IMR-90 (cell line): ENCODE measurements at regions not wholly inside any gene's neighbourhood (a gene's known extent, or its start where the extent isn't known, plus 50 kb on each side); places are given as distances from the start of the nearest gene placed in this dataset.

Experiments
- ATAC-seq: fragments of 200-7000 bp; cut with Tn5 transposase; 2 replicates; pipeline ENCODE4 v1.9.1; 2020; ENCODE audit warnings: low read depth, mild to moderate bottlenecking, moderate library complexity
- BruUV-seq: library from RNA; stranded (reverse); fragments of 400-500 nt; replicated peaks from 2 replicates; lab custom pipeline; 2021; lab: Mats Ljungman, UMichigan
- CTCF ChIA-PET: fragments of 300-600 bp; formaldehyde crosslinking; extraction: SDS; loops from one replicate; lab custom pipeline; 2021; ENCODE audit warnings: antibody characterized with exemption; lab: Yijun Ruan, JAX
- POLR2A ChIA-PET: fragments of 300-600 bp; sonication (Branson Sonifier 250); formaldehyde crosslinking; loops from one replicate; lab custom pipeline; 2022; ENCODE audit warnings: antibody characterized with exemption; ENCODE audit not compliant: unreplicated experiment; lab: Charles Lee
- DNase-seq: peaks from one replicate; pipeline ENCODE4 v3.0.0; 2013
- H2AFZ ChIP-seq: replicated peaks from 2 replicates; pipeline ENCODE3; 2013; ENCODE audit warnings: low read length, mild to moderate bottlenecking; ENCODE audit not compliant: poor library complexity
- H2AK5ac ChIP-seq: 2 replicates; pipeline ENCODE4 v1.6.1; 2013; ENCODE audit warnings: low read depth, low read length, inconsistent platforms
- H2AK9ac ChIP-seq: replicated peaks from 2 replicates; pipeline ENCODE3; 2013; ENCODE audit warnings: mild to moderate bottlenecking, low read depth, low read length, moderate library complexity; ENCODE audit not compliant: poor library complexity
- H2BK120ac ChIP-seq: 2 replicates; pipeline ENCODE4 v1.6.1; 2013; ENCODE audit warnings: low read depth, low read length, inconsistent platforms
- H2BK15ac ChIP-seq: 3 replicates; pipeline ENCODE4 v1.6.1; 2013; ENCODE audit warnings: low read depth, low read length, inconsistent platforms
- H2BK20ac ChIP-seq: 2 replicates; pipeline ENCODE4 v1.6.1; 2013; ENCODE audit warnings: low read depth, mild to moderate bottlenecking, inconsistent platforms, low read length, moderate library complexity
- H2BK5ac ChIP-seq: 2 replicates; pipeline ENCODE4 v1.6.1; 2013; ENCODE audit warnings: mild to moderate bottlenecking, low read depth, low read length, inconsistent platforms; ENCODE audit not compliant: poor library complexity, severe bottlenecking
- H3K14ac ChIP-seq: replicated peaks from 2 replicates; pipeline ENCODE4 v1.6.1; 2013; ENCODE audit warnings: low read depth, low read length, inconsistent platforms
- H3K18ac ChIP-seq: 2 replicates; pipeline ENCODE4 v1.6.1; 2013; ENCODE audit warnings: low read depth, low read length, control low read depth
- H3K23ac ChIP-seq: 2 replicates; pipeline ENCODE4 v1.6.1; 2013; ENCODE audit warnings: low read depth, low read length, inconsistent platforms
- H3K27ac ChIP-seq: 2 replicates; pipeline ENCODE4 v1.5.1; 2013; ENCODE audit warnings: mild to moderate bottlenecking, control low read depth, low read length; ENCODE audit not compliant: insufficient read depth
- H3K27me3 ChIP-seq: 2 replicates; pipeline ENCODE4 v1.6.1; 2013; ENCODE audit warnings: low read length; ENCODE audit not compliant: control insufficient read depth, insufficient read depth
- H3K36me3 ChIP-seq: 2 replicates; pipeline ENCODE4 v1.6.1; 2013; ENCODE audit warnings: low read length, mixed read lengths; ENCODE audit not compliant: control insufficient read depth, insufficient read depth
- H3K4ac ChIP-seq: 2 replicates; pipeline ENCODE4 v1.6.1; 2013; ENCODE audit warnings: low read depth, low read length, inconsistent platforms
- H3K4me1 ChIP-seq: 2 replicates; pipeline ENCODE4 v1.6.1; 2013; ENCODE audit warnings: low read length, mixed read lengths; ENCODE audit not compliant: control insufficient read depth, insufficient read depth
- H3K4me2 ChIP-seq: 2 replicates; pipeline ENCODE4 v1.6.1; 2013; ENCODE audit warnings: low read depth, mild to moderate bottlenecking, control low read depth, low read length, moderate library complexity
- H3K4me3 ChIP-seq: 2 replicates; pipeline ENCODE4 v1.5.1; 2013; ENCODE audit warnings: low read depth, mild to moderate bottlenecking, control low read depth, low read length, moderate library complexity; ENCODE audit not compliant: insufficient read depth
- H3K56ac ChIP-seq: 2 replicates; pipeline ENCODE4 v1.6.1; 2013; ENCODE audit warnings: low read length, inconsistent platforms; ENCODE audit not compliant: insufficient read depth; ENCODE audit errors: extremely low read depth
- H3K79me1 ChIP-seq, 2 experiments: 2 replicates each; pipeline ENCODE4 v1.6.1; 2013; ENCODE audit warnings: low read length in 2 of 2, inconsistent platforms in 1 of 2, low read depth in 1 of 2
- H3K9ac ChIP-seq: 2 replicates; pipeline ENCODE4 v1.6.1; 2013; ENCODE audit warnings: low read depth, low read length, control low read depth
- H3K9me1 ChIP-seq: 2 replicates; pipeline ENCODE4 v1.6.1; 2013; ENCODE audit warnings: low read length, inconsistent platforms; ENCODE audit not compliant: insufficient read depth
- H3K9me3 ChIP-seq: 2 replicates; pipeline ENCODE4 v1.6.1; 2013; ENCODE audit warnings: low read length; ENCODE audit not compliant: control insufficient read depth, insufficient read depth
- H4K20me1 ChIP-seq: 2 replicates; pipeline ENCODE4 v1.6.1; 2013; ENCODE audit warnings: low read length, inconsistent platforms; ENCODE audit not compliant: insufficient read depth
- H4K5ac ChIP-seq: 2 replicates; pipeline ENCODE4 v1.6.1; 2013; ENCODE audit warnings: mild to moderate bottlenecking, low read depth, low read length, control low read depth
- H4K8ac ChIP-seq, 2 experiments: 2 replicates each; pipeline ENCODE4 v1.6.1; 2013; ENCODE audit warnings: low read depth in 2 of 2, low read length in 2 of 2, control low read depth in 1 of 2, inconsistent platforms in 1 of 2
- H4K91ac ChIP-seq: 2 replicates; pipeline ENCODE4 v1.6.1; 2013; ENCODE audit warnings: low read depth, low read length, inconsistent platforms; ENCODE audit not compliant: insufficient read depth
- CEBPB ChIP-seq: IDR thresholded peaks from 2 replicates; pipeline ENCODE4 v1.6.1; 2012; ENCODE audit warnings: low read depth, low read length, improper control_type of control experiment
- CHD1 ChIP-seq: IDR thresholded peaks from 2 replicates; pipeline ENCODE4 v1.6.1; 2012; ENCODE audit warnings: low read depth, low read length, improper control_type of control experiment
- FOS ChIP-seq: fragments of 150-350 bp; IDR thresholded peaks from 2 replicates; pipeline ENCODE4 v1.6.1; 2016; ENCODE audit warnings: low read depth, low read length
- MAFK ChIP-seq: IDR thresholded peaks from 2 replicates; pipeline ENCODE4 v1.6.1; 2012; ENCODE audit warnings: low read depth, low read length, improper control_type of control experiment
- MXI1 ChIP-seq: IDR thresholded peaks from 2 replicates; pipeline ENCODE4 v1.6.1; 2012; ENCODE audit warnings: low read depth, mild to moderate bottlenecking, low read length, moderate library complexity, borderline replicate concordance
- NFE2L2 ChIP-seq: fragments of 150-350 bp; IDR thresholded peaks from 2 replicates; pipeline ENCODE4 v1.6.1; 2016; ENCODE audit warnings: low read depth, mild to moderate bottlenecking, low read length
- POLR2A ChIP-seq: IDR thresholded peaks from 2 replicates; pipeline ENCODE4 v1.6.1; 2012; ENCODE audit warnings: mild to moderate bottlenecking, low read depth, low read length
- RAD21 ChIP-seq: IDR thresholded peaks from 2 replicates; pipeline ENCODE4 v1.6.1; 2012; ENCODE audit warnings: low read length, improper control_type of control experiment
- RFX5 ChIP-seq: IDR thresholded peaks from 2 replicates; pipeline ENCODE4 v1.8.0; 2012; ENCODE audit warnings: low read depth, mild to moderate bottlenecking, low read length, moderate library complexity
- WGBS, 2 experiments: methylation state at CpG; one replicate each; pipeline versions ENCODE4 v1.1.5 to v1.1.7; 2013; ENCODE audit warnings: missing lambda C conversion rate in 2 of 2; ENCODE audit not compliant: insufficient read length in 1 of 2; ENCODE audit errors: extremely low coverage in 2 of 2; 5-methylcytosine and 5-hydroxymethylcytosine counted together
- dilution Hi-C: fragments of 300-500 bp; cut with HindIII; formaldehyde crosslinking; loops from one replicate; pipeline ENCODE4 v1.14.3; 2018; ENCODE audit warnings: low sequenced_read_pairs; ENCODE audit not compliant: unreplicated experiment
- in situ Hi-C: fragments of 300-500 bp; cut with MboI; formaldehyde crosslinking; loops from 3 replicates; pipeline ENCODE4 v1.14.3; 2019; ENCODE audit warnings: low sequenced_read_pairs, inconsistent platforms, mixed read lengths
- intact Hi-C: fragments of 100-400 bp; cut with micrococcal nuclease; formaldehyde crosslinking; loops from 2 replicates; pipeline ENCODE4 v1.10.0; 2022
- TF ChIP-seq, protein P1 (sequence below): fragments of 150-350 bp; IDR thresholded peaks from 2 replicates; pipeline ENCODE4 v1.6.1; 2016; ENCODE audit warnings: low read depth, mild to moderate bottlenecking, low read length, moderate library complexity, borderline replicate concordance

GRCh38 chr10:117748058-117748457 is 205.5 kb downstream of the EMX2 start:
- H3K56ac ChIP-seq = no peak overlapping the region

More at GRCh38 chr10:117748058-117748457, 205.5 kb downstream of the EMX2 start:
- ChIA-PET POLR2A (no interaction called here), CTCF (no interaction called here)
- Histone ChIP-seq H3K4me1 (no peaks in the 10 kb centered on the region), H3K14ac (no peak overlapping the region), H2AK9ac (no peak overlapping the region), H4K20me1 (no peaks in the 10 kb centered on the region), H3K79me1 (no peaks in the 10 kb centered on the region), H2AK5ac (no peak overlapping the region), H3K9ac (no peak overlapping the region), H2BK120ac (no peak overlapping the region), H3K9me1 (no peaks in the 10 kb centered on the region), H2BK20ac (no peak overlapping the region), H4K91ac (no peak overlapping the region), H4K5ac (no peak overlapping the region), H3K9me3 (peaks cover 23% of the 10 kb centered on the region), H3K27ac (no peak overlapping the region), H3K4ac (no peak overlapping the region), H3K36me3 (no peaks in the 10 kb centered on the region), H3K23ac (no peak overlapping the region), H3K18ac (no peak overlapping the region), H2BK15ac (no peak overlapping the region), H3K4me2 (no peak overlapping the region), H4K8ac (no peak overlapping the region), H3K27me3 (no peaks in the 10 kb centered on the region), H2BK5ac (no peak overlapping the region), H3K4me3 (no peak overlapping the region), H2AFZ (no peak overlapping the region)
- dilution Hi-C loops = no loop called here
- no TSS peak for BruUV-seq
- intact Hi-C loops = no loop called here
- DNase-seq (no peak), ATAC-seq (no peak)
- WGBS, 2 experiments = 48% methylated on average over 7 of the region's 12 CpGs; no CpG with 5 or more reads in 1 of the 2 experiments
- TF ChIP-seq POLR2A (no peak), CEBPB (no peak), RAD21 (no peak), FOS (no peak), RFX5 (no peak), NFE2L2 (no peak), MAFK (no peak), MXI1 (no peak), CHD1 (no peak)
- TF ChIP-seq, protein P1, sequence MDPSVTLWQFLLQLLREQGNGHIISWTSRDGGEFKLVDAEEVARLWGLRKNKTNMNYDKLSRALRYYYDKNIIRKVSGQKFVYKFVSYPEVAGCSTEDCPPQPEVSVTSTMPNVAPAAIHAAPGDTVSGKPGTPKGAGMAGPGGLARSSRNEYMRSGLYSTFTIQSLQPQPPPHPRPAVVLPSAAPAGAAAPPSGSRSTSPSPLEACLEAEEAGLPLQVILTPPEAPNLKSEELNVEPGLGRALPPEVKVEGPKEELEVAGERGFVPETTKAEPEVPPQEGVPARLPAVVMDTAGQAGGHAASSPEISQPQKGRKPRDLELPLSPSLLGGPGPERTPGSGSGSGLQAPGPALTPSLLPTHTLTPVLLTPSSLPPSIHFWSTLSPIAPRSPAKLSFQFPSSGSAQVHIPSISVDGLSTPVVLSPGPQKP = no peak
- in situ Hi-C loops = no loop called here
